Coronary artery (tissue), 2 donors: ENCODE measurements at regions not wholly inside any gene's neighbourhood (a gene's known extent, or its start where the extent isn't known, plus 50 kb on each side); places are given as distances from the start of the nearest gene placed in this dataset.

Source experiments
- DNase-seq: peaks from one replicate; pipeline ENCODE4 v3.0.0-alpha.2; 2017; ENCODE audit warnings: low spot score
- H3K27ac ChIP-seq, 2 donors: fragments of 200-600 bp; sonication (generic); one replicate each; pipeline ENCODE4 v1.5.1; 2016 to 2019
- H3K4me3 ChIP-seq: fragments of 200-600 bp; sonication (generic); 2 replicates; pipeline ENCODE4 v1.5.1; 2016; ENCODE audit warnings: mild to moderate bottlenecking, moderate library complexity
- TF ChIP-seq, protein P1 (sequence below): fragments of 200-600 bp; sonication (generic); IDR thresholded peaks from one replicate; pipeline ENCODE4 v1.5.1; 2019; ENCODE audit warnings: antibody characterized with exemption

DNA sequence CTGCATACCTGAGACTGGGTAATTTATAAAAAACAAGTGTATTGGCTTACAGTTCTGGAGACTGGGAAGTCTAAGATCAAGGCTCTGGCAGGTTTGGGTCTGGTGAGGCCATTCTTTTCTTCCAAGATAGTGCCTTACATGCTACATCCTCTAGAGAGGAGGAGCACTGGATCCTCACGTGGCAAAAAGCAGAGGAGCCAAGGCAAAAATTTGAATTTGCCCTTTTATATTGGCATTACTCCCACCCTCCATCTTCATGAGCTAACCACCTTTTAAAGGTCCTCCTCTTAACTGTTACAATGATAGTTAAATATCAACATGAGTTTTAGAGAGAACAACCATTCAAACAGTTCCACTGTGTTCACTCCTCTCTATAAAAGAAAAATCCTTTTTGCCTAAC, 286.3 kb upstream of the SEL1L start:
- H3K4me3 ChIP-seq: no peak overlapping the region
- DNase-seq: no peak
- no peak overlapping the region for H3K27ac ChIP-seq
- TF ChIP-seq, protein P1, sequence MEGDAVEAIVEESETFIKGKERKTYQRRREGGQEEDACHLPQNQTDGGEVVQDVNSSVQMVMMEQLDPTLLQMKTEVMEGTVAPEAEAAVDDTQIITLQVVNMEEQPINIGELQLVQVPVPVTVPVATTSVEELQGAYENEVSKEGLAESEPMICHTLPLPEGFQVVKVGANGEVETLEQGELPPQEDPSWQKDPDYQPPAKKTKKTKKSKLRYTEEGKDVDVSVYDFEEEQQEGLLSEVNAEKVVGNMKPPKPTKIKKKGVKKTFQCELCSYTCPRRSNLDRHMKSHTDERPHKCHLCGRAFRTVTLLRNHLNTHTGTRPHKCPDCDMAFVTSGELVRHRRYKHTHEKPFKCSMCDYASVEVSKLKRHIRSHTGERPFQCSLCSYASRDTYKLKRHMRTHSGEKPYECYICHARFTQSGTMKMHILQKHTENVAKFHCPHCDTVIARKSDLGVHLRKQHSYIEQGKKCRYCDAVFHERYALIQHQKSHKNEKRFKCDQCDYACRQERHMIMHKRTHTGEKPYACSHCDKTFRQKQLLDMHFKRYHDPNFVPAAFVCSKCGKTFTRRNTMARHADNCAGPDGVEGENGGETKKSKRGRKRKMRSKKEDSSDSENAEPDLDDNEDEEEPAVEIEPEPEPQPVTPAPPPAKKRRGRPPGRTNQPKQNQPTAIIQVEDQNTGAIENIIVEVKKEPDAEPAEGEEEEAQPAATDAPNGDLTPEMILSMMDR: no peak

DNA sequence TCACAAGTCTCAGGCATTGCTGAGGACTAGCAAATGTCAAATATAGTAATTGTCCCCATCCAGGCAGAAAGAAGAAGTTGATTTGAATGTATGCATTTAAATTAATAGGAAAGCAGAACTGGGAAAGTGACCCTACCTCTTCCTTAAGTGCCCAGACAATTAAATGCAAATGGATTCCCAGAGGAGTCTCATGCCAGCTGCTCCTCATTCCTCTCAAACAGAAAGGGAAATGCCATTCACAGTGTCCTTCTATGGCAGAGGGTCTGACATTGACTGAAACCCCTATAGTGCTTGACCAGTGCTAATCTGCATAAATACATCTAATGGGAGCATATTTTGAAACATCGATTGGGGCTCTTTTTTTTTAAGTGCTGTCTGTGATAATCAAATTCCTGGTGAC, 292.4 kb upstream of the SEL1L start:
- TF ChIP-seq, protein P1: no peak
- H3K4me3 ChIP-seq: no peak overlapping the region
- no peak for DNase-seq
- H3K27ac ChIP-seq: no peak overlapping the region

DNA sequence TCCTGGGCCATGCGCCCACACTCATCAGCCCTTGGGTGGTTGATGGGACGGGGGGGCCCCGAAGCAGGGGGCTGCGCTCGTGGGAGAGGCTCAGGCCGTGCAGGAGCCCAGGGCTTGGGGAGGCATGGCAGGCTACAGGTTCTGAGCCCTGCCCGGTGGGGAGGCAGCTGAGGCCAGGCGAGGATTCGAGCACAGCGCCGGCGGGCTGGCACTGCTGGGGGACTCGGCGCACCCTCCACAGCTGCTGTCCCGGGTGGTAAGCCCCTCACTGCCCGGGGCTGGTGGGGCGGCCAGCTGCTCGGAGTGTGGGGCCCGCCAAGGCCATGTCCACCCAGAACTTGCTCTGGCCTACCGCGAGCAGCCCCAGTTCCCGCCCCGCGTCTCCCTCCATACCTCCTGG, 295.8 kb upstream of the SEL1L start:
- DNase-seq: no peak
- TF ChIP-seq, protein P1: no peak

DNA sequence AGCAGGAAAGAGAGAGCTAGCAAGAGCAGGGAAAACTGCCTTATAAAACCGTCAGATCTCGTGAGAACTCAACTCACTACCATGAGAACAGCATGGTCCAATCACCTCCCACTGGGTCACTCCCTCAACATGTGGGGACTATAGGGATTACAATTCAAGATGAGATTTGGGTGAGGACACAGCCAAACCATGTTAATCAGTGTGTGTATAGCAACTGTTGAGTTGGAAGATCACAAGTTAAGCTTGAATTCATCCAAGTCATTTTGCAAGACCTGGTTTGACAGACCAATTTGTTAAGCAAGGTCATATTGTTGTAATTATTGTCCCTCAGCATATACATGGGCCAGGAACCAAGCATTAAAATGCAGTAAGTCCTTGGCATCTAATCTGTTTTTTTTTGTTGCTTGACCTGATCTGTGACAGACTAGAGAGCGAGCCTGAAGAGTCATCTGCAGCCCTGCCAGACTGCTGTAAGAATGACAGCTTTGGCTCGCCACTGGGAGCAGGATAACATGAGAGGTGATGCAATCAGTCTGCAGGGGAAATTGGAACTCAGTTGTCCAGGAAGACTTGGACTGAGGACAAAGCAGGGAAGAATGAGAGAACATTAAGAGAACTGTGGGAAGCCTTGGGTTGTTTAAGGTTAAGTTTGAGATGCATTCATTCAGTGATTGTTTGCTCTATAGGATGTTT, 297.6 kb upstream of the SEL1L start:
- H3K4me3 ChIP-seq: no peak overlapping the region
- DNase-seq: no peak
- TF ChIP-seq, protein P1: no peak
- no peak overlapping the region for H3K27ac ChIP-seq

More for the DNA sequence above, 295.8 kb upstream of the SEL1L start:
- Histone ChIP-seq H3K4me3 (no peak overlapping the region), H3K27ac (no peak overlapping the region)

DNA sequence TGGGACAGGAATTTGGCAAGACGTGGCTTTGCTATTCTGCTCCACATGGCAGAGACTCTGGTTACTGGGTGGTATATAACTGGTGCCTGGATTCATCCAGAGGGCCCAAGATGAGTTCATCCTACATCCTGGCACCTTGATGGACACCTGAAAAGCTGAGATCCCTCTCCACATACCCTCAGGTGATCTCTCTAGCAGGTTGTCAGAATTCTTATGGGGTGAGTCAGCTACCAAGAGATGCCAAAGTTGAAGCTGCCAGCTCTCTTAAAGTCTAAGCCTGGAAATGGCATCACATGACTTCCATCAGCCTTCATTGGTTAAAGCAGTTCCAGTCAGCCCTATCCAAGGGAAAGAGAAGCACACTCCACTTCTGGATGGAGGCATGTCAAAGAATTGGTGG, 300.7 kb upstream of the SEL1L start:
- DNase-seq: no peak
- TF ChIP-seq, protein P1: no peak
- Histone ChIP-seq H3K4me3 (no peak overlapping the region), H3K27ac (no peak overlapping the region)

DNA sequence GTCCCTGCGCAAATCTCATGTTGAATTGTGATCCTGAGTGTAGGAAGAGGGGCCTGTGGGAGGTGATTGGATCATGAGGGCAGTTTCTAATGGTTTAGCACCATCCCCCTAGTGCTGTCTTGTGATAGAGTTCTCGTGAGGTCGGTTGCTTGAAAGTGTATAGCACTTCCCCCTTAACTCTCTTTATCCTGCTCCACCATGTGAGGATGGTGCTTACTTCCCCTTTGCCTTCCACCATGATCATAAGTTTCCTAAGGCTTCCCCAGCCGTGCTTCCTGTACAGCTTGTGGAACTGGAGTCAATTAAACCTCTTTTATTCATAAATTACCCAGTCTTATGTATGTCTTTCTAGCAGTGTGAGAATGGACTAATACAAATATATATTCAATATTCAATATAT, 303.7 kb upstream of the SEL1L start:
- TF ChIP-seq, protein P1: no peak
- no peak overlapping the region for H3K27ac ChIP-seq
- no peak overlapping the region for H3K4me3 ChIP-seq
- no peak for DNase-seq

DNA sequence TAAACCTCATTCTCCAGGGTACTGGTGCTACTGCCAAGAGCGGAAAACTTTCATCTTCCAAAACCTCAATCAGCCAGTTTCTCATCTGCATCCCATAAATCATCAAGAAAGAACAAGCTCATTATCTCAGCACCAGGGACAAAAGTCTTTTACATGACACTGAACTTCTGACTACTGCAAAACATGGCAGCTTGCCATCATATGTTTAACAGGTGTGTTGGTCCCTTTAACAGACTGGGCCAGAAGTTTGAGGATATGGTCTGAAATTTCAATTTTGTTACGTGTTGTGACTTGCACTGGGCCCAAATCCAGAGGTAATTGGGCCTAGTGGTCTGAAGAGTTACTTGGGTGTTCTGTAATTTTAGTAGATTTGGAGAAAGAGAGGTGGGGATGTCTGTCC, 305.4 kb upstream of the SEL1L start:
- Histone ChIP-seq H3K4me3 (no peak overlapping the region), H3K27ac (no peak overlapping the region)
- no peak for DNase-seq
- TF ChIP-seq, protein P1: no peak
